ENCODE measurements at regions not wholly inside any gene's neighbourhood (a gene's known extent, or its start where the extent isn't known, plus 50 kb on each side); places are given as distances from the start of the nearest gene placed in this dataset.
"Not testable (repeated sequence)": the region's sequence is repeated elsewhere in the genome, so short reads cannot be mapped to it uniquely, and the experiment has no call there.

DNA sequence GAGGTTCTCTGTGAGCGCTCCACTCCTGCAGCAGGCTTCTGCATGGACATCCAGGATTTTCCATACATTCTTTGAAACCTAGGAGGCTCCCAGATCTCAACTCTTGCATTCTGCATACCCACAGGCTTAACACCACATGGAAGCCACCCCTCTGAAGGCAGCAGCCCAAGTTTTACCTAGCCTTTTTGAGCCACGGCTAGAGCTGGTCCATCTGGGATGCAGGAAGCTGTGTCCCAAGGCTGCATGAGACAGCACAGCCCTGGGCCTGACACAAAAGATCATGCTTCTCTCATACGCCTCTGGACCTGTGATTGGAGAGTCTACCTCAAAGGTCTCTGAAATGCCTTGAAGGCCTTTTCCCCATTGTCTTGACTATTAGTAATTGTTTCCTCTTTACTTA lies 53.6 kb upstream of the RPRM start:
- no peak for DNase-seq (ENCODE audit: low spot score)

DNA sequence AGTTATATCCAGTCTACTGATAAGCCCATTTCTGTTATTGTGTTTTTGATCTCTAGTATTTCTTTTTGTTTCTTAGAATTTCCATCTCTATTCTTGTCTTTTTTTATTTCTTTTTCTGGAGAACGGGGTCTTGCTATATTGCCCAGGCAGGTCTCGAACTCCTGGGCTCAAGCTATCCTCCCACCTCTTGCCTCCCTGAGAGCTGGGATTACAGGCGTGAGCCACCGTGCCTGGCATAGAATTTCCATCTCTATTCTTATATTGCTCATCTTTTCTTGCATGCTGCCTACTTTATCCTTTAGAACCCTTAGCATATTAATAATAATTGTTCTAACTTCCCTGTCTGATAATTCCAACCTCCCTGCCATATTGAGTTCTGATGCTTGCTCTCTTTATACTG lies 55.2 kb upstream of the RPRM start:
- DNase-seq (ENCODE audit: low spot score), result not testable (repeated sequence)

DNA sequence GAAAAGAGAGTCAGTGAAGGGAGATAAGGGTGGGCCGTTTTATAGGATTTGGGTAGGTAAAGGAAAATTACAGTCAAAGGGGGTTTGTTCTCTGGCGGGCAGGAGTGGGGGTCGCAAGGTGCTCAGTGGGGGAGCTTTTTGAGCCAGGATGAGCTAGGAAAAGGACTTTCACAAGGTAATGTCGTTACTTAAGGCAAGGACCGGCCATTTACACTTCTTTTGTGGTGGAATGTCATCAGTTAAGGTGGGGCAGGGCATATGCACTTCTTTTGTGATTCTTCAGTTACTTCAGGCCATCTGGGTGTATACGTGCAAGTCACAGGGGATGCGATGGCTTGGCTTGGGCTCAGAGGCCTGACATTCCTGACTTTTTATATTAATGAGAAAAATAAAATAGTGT lies 56.0 kb upstream of the RPRM start:
- DNase-seq (ENCODE audit: low spot score), result not testable (repeated sequence)

DNA sequence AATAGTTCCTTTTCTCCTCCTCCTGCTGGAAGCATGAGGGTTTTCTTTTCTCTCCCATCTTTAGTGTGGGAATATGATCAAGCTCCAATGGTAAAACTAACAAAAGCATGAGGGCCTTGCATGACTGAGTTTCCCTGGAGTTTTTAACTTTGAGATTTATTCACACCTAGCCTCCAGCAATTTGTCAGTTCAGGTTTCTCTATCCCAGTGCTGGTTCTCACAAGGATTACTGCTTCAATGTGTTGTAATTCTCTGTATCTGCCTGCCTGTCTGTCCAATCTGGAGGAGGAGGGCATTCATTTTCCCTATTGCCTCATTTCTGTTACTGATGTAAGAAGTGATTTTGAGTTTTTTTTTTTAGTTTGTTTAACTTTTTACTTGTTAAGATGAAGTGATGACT lies 57.6 kb upstream of the RPRM start:
- DNase-seq (ENCODE audit: low spot score), result no peak

DNA sequence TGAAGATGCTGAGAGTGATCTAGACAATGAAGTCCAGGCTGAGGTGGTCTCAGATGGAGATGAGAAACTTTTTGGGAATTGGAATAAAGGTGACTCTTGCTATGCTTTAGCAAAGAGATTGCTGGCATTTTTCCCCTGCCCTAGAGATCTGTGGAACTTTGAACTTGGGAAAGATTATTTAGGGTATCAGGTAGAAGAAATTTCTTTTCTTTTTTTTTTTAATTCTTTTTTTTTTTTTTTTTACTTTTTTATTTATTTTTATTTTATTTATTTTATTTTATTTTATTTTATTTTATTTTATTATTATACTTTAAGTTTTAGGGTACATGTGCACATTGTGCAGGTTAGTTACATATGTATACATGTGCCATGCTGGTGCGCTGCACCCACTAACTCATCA lies 59.5 kb upstream of the RPRM start:
- DNase-seq (ENCODE audit: low spot score), result not testable (repeated sequence)

DNA sequence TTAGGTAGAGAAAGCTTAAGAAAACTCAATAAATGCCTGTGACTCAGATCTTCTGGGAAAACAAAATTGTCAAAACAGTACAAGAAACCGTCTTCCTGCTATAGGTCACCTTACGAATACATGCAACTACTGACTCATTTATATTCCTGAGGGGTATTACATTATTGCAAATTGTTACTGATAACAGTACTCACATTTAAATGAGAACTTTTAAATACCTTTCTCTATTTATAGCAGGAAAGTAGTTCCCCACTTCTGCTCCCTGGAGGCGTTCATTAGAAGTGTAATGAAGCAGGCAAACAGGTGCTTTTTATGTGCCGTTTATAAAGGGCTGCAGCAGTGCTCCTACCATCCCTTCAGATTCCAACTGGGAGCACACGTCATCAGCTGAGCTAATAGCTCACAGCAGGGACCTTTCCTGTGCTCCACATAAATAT lies 65.1 kb upstream of the RPRM start:
- no peak for DNase-seq (ENCODE audit: low spot score)

DNA sequence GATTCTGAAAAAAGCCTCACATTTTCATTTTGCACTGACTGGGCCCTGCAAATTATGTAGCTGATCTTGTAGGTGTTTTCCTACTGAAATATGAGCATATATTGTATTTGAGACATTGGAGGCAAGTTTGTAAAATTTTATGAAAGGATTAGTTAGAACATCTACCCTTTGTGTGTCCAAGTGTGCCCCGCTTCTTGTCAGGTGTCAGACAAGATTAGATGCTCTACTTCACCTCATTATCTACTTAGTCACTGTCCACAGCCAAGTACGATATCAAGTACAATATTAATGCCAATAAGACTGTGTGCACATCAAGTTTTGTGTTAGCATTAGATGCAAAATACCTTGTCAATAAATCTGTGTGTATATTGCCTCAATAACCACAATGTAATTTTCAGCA lies 67.8 kb upstream of the RPRM start:
- DNase-seq (ENCODE audit: low spot score), result no peak

DNA sequence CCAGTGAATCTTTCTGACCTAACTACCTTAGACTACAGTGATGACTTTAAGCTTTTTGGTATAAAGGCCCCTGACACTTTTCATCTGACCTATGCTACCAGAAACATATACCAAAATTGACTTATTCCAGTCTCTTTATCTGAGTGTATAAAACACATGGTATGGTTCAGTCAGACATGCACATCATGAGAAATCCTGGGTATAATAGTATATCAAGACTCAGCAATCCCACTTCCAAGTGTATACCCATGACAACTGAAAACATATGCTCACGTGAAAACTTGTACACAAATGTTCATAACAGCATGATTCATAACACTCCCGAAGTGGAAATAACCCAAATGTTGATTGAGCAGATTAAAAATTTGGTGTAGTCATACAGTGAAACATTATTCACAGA lies 70.0 kb upstream of the RPRM start:
- DNase-seq (ENCODE audit: low spot score), result no peak

DNA sequence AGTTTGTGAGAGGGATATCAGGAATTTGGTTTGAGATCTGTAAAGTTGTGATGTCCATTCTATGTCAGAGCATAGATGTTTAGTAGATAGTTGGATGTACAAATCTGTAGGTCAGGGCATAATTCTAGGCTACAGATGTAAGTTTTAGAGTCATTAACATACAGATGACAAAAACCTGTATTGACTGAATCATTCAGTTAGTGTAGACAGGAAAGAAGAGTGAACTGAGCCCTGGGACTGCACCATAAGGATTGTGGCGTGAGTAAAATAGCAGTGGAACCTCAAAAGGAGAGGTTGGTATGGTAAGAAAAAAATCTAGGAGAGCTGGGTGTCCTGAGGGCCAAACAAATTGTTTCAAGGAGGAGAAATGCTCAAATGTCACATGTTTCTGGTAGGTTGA lies 73.1 kb upstream of the RPRM start:
- DNase-seq (ENCODE audit: low spot score), result no peak

DNA sequence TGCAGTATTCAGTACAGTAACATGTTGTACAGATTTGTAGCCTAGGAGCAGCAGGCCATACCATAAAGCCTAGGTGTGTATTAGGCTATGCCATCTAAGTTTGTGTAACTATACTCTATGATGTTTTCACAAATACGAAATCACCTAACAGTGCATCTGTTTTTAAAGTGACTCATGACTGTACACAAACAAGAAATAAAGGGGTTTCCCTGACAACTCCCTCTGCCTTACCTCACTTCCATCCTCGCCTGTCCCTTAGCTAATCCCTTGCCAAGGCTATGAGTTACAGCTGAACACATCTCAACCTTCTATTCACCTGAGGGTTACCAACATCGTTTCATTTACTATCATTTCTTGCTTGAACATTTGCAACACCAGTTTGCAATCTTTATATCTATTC lies 78.6 kb upstream of the RPRM start:
- DNase-seq (ENCODE audit: low spot score), result no peak

DNA sequence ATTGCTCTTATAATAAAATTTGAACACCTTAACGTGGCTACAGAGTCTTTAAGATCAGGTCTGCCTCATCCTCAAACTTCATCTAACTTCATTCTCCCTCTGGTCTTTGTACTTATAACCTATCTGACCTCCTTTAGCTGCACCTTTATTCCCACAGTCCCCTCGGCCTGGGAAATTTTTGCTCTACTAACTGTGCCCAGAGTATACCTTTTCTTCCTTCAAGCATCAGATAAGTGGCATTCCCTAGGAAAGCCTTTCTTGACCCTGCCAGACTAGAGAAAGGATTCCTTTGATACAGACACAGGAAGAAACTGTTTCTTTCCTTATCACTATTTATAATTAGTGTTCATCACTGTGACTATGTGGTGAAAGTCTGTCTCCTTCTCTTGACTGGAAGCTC lies 79.2 kb upstream of the RPRM start:
- DNase-seq (ENCODE audit: low spot score), result no peak

DNA sequence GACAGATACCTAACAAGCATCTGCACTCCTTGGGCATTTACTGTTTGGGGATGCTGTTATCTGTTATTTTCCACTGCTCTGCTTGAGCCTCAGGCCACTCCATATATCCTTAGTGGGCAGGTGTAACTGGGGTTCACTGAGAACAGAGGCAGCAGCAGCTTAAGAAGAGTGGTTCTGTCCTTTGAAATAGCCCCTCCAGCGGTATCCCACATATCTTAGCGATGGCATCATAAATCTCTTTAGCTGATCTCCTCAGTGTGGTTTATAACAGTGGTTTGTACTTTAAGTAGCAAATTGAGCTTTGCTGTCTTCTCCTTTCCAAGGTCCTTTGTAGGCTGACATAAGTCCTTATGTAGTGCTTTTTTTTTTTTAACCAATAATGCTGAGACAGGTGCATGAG lies 79.7 kb upstream of the RPRM start:
- DNase-seq (ENCODE audit: low spot score), result no peak

DNA sequence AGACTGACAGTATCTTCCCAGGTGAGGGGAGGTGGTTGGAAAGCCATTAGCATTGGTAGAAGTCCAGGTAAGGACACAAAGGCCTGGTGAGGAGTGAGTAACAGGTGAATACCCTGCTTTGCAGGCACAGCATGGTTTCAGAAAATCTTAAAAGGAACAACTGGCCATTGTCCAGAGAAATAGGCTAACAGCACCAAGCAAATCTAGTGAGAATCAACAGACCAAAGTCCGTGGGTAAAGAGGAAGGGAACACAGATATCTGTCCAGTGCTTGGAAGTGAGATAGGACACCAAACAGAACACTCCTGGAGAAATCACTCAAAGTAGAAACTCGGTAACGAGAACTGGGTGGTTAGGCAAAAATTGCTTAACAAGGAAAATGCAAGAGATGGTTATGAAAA lies 88.8 kb upstream of the RPRM start:
- DNase-seq (ENCODE audit: low spot score), result no peak

DNA sequence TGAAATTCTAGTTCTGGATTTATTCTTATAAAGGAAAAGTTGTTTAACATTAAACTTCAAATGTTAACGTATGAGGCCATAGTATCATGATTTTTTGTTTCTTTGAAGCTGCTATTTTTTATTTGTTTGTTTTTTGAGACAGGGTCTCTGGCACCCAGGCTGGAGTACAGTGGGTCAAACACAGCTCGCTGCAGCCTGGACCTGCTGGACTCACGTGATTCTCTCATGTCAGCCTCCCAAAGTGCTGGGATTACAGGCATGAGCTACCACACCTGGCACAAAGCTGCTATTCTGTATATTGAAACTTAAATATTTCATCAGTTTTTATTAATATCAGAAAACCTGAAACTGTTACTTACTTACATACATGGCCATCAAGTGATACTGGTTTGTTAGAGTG lies 89.5 kb upstream of the RPRM start:
- no peak for DNase-seq (ENCODE audit: low spot score)

DNA sequence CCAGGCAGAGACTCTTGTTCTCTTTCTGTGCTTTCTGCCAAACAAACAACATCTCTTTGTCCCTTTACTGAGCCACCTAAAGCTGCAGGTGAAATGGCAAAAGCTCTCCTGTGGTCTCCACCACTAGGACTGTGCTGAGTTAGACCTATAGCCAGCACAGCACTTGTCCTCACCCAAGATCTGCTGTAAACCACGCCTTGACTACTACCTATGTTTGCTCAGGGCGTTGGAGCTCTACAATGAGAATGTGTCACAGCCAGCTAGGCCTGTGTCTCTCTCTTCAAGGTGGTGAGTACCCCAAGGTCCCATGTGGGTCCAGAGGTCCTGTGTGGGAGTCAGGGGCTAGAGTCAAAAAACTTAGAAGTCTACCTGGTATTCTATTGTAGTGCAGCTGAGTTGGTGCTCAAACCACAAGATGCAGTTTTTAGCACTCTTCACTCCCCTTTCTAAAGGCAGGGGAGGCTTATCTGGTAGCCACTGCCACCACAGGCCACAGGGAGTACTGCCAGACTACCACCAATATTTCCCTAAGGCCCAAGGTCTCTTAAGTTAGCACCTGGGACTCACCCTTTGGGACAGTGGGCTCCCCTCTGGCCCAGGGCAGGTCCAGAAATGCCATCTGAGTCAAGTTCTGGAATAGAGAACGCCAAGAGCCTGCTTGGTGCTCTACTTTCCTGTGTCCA lies 96.8 kb upstream of the RPRM start:
- DNase-seq (ENCODE audit: low spot score), result no peak

DNA sequence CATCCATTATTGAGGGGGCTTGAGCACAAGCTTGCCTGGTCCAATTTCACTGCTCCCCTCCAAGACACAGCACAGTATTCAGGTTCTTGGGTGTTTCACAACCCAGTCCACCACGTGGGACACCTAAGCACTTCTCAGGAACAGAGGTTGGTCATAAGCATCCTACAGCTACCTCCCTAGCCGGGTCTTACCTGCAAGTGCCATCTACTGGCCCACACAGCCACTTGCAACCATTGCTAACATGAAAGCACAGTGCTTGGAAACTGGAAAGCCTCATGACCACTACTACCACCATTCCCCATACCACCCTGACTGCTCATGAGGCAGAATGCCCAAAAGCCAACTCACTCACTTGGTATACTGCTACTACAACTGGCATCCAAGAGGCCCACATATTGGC lies 105.7 kb upstream of the RPRM start:
- no peak for DNase-seq (ENCODE audit: low spot score)

DNA sequence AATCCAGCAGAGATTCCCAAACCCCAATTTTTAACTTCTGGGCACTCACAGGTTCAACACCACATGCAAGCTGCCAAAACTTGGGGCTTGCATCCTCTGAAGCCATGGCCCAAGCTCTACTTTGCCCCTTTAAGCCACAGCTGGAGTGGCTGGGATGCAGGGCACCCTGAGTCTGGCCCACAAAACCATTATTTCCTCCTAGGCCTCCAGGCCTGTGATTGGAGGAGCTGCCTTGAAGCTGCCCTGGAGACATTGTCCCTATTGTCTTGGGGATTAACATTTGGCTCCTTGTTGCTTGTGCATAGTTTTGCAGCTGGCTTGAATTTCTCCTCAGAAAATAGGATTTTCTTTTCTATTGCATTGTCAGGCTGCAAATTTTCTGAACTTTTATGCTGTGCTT lies 109.8 kb upstream of the RPRM start:
- DNase-seq (ENCODE audit: low spot score), result no peak

DNA sequence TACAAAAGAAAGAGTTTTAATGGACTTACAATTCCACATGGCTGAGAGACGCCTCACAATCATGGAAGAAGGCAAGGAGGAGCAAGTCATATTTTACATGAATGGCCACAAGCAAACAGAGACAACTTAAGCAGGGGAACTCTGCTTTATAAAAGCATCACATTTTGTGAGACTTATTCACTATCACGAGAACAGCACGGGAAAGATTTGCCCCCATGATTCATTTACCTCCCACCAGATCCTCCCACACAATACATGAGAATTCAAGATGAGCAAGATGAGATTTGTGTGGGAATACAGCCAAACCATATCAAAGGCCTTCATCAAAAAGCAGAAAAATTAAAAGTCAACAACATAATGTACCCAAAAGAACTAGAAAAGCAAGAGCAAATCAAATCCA lies 111.0 kb upstream of the RPRM start:
- no peak for DNase-seq (ENCODE audit: low spot score)

DNA sequence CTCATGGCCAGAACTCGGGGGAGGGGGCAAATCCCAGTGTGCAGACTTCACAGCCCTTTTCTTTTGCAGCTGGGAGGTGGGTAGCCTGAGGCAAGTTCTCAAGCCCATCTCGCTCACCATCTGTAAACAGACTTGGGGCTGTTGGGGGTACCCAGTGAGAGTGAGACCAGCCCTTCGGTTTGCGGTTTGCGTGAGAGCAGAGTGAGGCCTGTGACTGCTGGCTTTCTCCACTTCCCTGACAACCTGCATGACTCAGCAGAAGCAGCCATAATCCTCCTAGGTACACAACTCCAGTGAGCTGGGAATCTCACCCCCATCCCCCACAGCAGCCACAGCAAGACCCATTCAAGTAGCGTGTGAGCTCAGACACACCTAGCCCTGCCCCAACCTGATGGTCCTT lies 114.5 kb upstream of the RPRM start:
- not testable (repeated sequence) for DNase-seq (ENCODE audit: low spot score)

DNA sequence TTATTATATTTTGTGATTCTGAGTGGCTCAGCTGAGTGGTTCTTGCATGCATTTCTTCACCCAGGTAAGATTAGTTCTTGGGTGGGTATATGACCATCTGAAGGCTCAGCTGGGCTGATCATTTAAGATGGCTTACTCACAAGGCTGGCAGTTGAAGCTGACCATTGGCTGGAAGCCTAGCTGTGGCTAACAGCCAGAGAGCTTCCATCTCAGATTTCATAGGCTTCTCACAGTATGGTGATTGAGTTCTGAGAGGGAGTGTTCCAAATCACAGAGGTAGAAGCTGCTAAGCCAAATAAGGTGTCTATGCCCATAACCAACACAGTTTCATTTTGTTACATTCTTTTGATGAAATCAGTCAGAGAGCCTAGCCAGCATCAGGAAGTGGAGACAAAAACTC lies 117.4 kb upstream of the RPRM start:
- DNase-seq (ENCODE audit: low spot score), result peak; percentile 5

DNA sequence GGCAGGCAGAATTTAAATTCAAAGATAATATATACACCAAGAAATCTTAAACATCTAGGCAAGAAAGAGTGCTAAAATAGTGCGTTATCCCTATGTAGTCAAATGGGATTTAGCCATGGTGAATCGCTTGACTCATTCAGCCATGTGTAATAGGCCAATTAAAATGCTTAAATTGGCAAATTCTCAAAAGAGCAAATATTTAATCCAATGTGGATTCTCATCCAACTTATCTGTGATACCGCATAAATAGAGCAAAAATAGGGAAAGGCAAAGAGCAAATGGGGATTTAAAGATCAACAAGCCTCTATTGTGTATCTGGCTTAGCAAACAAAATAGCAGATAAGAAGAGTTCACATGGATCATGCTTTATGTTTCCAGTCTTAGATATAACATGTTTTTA lies 123.2 kb upstream of the RPRM start:
- DNase-seq (ENCODE audit: low spot score), result no peak

DNA sequence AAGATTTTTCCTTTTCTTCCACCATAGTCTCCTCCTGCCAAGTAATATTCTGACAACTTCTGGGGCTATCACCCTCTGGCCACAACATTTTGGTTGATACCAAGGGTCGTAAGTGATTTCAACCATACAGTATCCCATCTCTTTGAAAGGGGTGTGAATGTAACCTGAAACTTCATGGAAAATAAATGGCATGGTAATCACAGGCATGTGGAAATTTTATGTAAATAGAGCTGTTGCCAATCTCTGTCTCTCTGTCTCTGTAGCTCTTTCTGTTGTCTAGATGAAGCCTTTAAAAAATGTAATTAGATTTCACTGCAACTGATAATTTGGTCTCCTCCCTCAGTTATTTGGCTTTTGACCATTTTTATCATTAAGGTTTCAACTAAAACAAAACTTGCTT lies 125.6 kb upstream of the RPRM start:
- DNase-seq (ENCODE audit: low spot score), result no peak

DNA sequence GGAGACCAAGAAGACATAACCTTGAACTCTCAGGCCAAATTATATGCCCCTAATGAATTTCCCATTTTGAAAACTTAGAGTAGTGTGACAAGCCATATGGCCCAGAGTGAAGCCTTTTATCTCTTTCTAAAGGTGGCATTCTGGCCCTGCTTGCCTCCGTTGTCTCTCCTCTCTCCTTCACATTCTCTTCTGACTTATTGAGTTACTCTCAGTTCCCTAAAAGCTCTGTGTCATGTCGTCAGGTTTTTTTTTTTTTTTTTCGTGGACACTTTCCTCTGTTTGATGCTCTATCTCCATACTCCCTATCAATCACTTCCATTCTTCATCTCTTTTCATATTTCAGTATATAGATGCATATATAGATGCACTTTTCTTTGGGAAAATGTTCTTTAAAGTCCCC lies 128.1 kb upstream of the RPRM start:
- DNase-seq (ENCODE audit: low spot score), result no peak

DNA sequence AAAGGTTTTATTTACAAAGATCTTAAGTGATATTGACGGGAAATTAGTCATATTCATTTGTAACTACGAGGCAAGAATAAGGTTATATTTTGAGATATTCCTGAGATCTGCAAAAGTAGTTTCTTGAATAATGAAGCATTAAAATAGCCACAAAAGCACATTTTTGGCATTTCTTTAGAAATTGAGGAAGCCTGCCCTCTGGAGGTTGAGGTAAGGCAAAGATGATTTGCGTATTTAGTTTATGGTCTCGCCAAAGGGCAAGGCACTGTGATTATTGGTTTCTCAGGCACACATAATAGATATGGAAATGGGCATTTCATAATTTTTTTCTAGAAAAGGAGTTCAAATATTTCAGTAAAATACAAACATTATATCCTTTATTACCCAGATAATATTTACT lies 143.7 kb upstream of the RPRM start:
- no peak for DNase-seq (ENCODE audit: low spot score)

DNA sequence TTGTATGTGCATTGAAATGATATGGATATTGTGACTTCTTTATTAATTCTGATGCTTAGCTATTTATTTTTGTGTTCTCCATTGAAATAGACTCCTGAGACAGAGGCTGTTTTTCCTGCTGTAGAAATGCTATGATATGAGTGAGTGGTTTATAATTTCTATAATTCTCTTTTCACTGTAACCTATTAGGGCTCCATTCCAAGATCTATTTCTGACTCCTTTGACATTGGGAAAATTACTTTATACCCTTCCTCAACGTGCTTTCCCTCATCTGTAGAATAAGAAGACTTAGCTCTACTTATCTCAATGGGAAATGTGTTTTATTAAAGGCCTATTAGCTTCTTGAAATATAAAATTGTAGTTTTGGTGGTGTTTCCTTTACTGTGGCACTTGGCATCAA lies 144.5 kb upstream of the RPRM start:
- DNase-seq (ENCODE audit: low spot score), result no peak

Measured in pons (tissue), 1 donor.